AG20443 (cell line): ENCODE measurements at regions not wholly inside any gene's neighbourhood (a gene's known extent, or its start where the extent isn't known, plus 50 kb on each side); places are given as distances from the start of the nearest gene placed in this dataset.

ENCODE experiments used
- DNase-seq: peaks from one replicate; pipeline ENCODE4 v3.0.0; 2012; ENCODE audit warnings: low spot score, mixed read lengths

GRCh38 chr3:188064831-188065493 lies 89.0 kb upstream of the LPP start:
- no peak for DNase-seq

DNA sequence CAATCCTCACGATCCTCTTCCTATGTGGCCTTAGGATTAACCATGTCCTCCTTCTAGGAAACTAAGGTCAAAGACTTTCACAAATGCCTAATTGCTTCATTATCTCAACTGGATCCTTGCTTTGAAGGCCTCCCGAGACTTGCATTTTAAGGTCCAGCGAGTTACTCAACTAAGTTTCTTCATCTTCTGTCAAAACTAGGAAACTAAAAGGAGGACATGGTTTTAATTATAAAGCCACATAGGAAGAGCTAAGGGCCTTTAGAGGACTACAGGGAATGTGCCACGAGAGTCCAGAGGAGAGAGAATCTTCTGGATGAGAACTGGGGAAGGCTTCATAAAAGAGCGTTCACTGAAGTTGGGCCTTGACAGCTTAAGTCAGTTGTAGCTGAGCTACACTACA lies 87.8 kb upstream of the LPP start:
- peak; percentile 22 for DNase-seq

DNA sequence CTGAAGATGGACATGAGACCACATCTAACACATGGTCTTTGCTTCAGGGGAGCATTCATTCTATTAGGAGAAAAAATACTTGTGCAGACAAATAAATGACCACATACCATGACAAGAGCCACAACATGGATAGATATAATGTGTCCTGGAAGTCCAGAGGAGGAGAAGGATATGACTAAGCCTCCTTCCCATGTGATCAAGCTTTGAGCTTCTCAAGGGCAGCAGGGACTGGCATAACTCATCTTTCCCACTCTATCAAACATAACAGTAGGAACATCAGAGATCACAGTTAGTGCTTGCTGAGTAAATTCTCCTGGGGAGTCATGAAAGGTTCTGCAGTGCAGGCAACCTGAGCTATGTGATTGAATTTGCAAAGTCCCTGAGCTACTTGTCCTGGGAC lies 86.0 kb upstream of the LPP start:
- peak; percentile 65 for DNase-seq

- DNase-seq: no peak
Observed at GRCh38 chr3:188068342-188068741, 85.6 kb upstream of the LPP start.

DNA sequence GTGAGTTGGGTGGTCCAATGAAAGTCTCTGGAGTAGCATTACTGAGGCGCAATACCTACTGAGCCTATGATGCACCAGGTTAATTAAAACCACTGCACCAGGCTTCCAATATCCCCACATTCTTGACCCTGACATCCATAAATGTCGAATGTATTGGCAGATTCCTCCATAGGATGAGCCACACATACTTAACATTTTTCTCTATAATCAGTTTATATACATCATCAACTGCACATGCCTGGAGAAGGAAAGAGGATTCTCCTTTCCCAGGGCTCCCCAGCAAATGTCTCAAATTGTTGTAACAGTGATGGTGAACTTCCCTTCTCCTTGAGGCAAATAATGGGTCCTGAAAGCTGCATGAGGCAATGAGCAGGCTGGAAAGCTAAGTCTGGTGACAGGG lies 82.3 kb upstream of the LPP start:
- DNase-seq: no peak

DNA sequence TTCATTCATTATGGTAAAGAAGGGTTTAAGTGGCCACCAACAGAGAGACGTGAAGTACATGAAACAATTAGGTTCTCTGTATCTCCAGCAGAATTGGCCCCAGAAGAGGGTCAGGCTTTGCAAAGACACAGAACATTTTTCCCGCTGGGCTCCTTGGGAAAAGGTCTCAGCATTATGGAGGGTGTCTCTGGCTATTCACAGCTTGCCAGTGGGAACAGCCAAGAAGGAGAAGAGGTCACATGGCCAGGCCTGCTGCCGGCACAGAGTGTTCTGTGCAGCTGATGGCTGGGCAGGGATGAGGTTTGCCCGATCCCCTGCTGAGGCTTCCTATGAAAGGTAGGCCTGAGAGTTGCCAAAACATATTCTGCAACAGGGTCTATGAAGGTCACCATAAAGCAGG lies 77.8 kb upstream of the LPP start:
- DNase-seq: no peak

- no peak for DNase-seq
Observed at GRCh38 chr3:188077160-188077799, 76.7 kb upstream of the LPP start.

DNA sequence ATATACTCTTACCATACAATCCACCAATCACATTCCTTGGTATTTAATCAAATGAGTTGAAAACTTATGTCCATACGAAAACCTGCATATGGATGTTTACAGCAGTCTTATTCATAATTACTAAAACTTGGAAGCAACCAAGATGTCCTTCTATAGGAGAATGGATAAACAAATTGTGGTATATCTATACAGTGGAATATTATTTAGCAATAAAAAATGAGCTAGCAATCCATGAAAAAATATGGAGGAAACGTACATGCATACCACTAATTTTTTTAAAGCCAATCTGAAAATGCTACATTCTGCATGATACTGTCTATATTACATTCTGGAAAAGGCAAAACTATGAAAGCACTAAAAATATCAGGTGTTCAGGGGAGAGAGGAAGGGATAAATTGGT lies 73.9 kb upstream of the LPP start:
- DNase-seq: no peak

GRCh38 chr3:188082031-188082430 lies 71.9 kb upstream of the LPP start:
- DNase-seq: peak; percentile 46

DNA sequence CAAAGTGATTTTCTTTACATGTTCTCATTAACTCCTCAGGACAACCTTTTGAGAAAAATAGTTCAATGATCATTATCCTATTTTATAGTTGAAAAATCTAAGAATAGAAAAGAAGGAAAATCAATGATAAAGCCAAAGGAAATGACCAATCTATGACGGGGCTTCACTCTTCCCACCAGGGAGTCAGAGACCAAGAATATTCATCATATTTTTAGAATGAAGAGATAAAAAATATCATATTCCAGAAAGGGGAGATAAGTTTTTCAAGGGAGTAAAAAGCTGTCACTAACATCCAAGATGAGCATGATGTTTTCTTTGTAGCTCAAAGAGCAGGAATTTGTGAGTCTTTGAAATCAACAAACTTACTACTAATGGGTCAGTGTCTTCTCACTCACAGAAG lies 71.5 kb upstream of the LPP start:
- no peak for DNase-seq

DNA sequence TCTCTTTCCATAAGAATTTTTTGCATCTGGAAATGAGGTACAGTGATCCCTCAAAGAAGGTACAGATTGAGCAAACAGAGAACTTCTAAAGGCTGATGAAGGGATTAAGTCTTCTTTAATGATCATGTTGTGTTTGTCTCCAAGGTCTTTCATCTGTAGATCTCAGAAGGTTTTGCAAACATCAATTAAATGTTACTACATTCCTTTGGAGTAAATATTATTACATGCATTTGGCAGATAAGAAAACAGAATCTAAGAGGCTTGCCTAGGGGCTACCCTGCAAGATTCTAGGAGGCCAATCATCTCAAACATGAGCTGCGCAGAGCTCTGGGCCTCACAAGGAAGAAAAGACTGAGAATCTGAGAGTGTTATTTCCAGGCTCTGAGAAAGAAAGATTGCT lies 70.9 kb upstream of the LPP start:
- no peak for DNase-seq

GRCh38 chr3:188084752-188085583 lies 69.0 kb upstream of the LPP start:
- no peak for DNase-seq

DNA sequence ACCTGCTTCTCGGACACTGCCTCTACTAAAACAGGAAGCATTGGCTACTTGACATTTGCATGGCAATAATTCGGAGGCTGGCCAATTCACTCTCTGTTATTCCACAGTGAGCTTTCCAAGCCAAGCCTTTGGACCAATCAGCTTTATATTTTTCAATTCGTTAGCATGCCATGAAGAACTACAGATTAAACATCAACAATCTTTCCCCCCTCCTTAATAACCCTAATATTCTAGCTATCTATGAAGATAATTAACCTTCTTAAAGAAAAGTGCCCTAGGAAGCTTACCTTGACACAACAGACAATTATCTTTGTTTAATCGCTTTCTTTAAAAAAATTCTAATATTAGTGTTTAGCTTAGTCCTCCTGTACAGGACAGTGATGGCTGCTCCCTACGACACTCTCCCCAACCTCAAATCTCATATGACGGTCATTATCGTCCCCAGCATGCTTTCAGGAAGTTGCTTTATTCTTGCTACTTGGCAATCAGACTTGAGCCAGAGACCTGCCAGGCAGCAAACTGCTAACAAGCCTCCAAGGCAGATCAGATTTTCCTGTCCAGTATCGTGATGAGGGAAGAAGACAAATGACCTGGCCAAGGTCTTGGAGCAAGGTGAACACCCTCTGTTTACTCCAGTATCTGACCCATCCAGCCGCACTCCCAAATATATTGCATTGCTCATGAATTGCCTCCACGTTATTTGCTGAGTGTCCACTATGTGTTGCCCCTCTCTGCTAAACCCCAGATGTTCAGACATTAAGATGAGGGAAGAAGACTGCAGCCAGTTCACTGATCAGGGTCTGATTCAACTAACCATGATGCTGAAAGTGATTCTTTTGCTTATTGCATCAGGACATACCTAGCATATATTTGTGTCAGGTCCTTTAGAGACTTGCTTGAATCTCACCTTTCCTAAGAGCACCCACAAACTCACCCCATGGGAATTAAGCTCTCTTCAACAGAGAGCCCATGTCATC lies 68.1 kb upstream of the LPP start:
- DNase-seq: no peak

- DNase-seq: no peak
Observed at GRCh38 chr3:188088948-188089685, 64.8 kb upstream of the LPP start.

- DNase-seq: no peak
Observed at GRCh38 chr3:188090620-188091309, 63.2 kb upstream of the LPP start.

DNA sequence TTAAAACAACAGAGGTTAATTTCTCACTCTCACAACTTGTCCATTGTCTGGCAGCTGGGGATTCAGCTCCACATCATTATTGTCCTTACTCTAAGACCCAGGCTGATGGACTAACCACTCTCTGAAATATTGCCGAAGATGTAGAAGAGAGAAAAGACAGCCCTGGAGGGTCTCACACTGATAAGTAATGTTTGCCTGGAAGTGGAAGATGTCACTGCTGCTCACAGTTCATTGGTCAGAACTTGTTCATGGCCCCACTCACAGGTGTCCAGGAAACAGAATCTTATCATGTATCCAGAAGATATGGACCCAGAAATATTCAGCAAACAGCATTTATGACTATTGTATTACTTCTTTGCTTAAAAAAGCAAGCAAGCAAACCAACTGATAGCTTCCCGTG lies 62.2 kb upstream of the LPP start:
- no peak for DNase-seq

- DNase-seq: peak; percentile 58
Observed at GRCh38 chr3:188092648-188093047, 61.3 kb upstream of the LPP start.

DNA sequence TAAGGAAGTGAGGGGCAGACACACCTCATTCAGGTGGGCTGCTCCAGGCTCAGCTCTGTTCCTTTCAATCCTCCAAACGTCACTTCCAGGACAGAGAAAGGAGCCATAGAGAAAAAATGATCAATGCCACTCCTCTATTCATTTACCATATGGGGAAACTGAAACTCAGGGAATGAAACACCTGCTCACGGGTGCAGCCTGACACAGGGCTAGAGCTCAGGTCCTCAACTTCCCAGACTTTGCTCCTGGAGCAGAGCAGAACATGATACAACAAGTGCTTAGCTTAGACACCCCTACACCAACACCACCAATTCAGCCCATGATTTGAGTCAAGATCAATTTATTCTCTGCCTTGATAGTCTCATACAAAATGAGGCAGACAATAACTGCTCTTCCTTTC lies 58.5 kb upstream of the LPP start:
- DNase-seq: no peak

DNA sequence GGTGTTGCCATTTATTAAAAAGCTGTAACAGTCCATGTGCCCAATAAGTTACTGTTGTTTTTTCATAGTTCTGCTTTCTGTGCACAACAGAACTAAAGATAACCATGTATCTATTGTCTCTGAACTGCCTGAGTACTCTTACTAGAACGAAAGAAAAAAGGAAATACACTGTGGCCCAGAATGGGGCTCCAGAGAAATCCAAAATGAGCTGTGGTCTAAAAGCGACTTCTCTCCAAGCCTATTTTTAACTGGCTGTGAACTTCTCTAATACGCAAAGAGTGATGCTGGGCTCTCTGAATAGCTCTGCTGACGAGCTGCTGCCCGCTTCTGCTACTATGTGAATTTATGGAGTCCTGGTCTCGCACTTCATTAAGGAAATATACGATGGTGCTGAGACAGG lies 56.2 kb upstream of the LPP start:
- DNase-seq: no peak

GRCh38 chr3:188099907-188100306 lies 54.0 kb upstream of the LPP start:
- no peak for DNase-seq
